Spleen (tissue), 11 donors: ENCODE measurements at regions not wholly inside any gene's neighbourhood (a gene's known extent, or its start where the extent isn't known, plus 50 kb on each side); places are given as distances from the start of the nearest gene placed in this dataset.

ENCODE experiments used
- DNase-seq: peaks from one replicate; pipeline ENCODE4 v3.0.0-alpha.2; 2020
- H3K27ac ChIP-seq, 8 donors: fragments of 200-600 bp; sonication (generic) in 7 of 8; 1 replicate in 4 of 8; 2 replicates in 4 of 8; pipeline versions ENCODE4 v1.5.0 to v1.8.0; 2016 to 2021; ENCODE audit warnings: inconsistent platforms in 4 of 8, mild to moderate bottlenecking in 4 of 8, moderate library complexity in 1 of 8
- H3K27me3 ChIP-seq, 7 donors: fragments of 200-600 bp; sonication (generic) in 6 of 7; replicated peaks in 1 of 7; 1 replicate in 4 of 7; 2 replicates in 3 of 7; pipeline versions ENCODE4 v1.5.0 to v1.8.0; 2016 to 2021; ENCODE audit warnings: inconsistent platforms in 3 of 7, mild to moderate bottlenecking in 1 of 7
- H3K36me3 ChIP-seq, 6 donors: fragments of 200-600 bp; sonication (generic) in 5 of 6; 1 replicate in 4 of 6; 2 replicates in 2 of 6; pipeline versions ENCODE4 v1.5.0 to v1.8.0; 2016 to 2021; ENCODE audit warnings: inconsistent platforms in 2 of 6
- H3K4me1 ChIP-seq, 6 donors: fragments of 200-600 bp; sonication (generic) in 5 of 6; 1 replicate in 3 of 6; 2 replicates in 3 of 6; pipeline versions ENCODE4 v1.5.0 to v1.8.0; 2016 to 2021; ENCODE audit warnings: inconsistent platforms in 3 of 6
- H3K4me3 ChIP-seq, 8 donors: fragments of 200-600 bp; sonication (generic) in 7 of 8; 1 replicate in 4 of 8; 2 replicates in 4 of 8; pipeline versions ENCODE4 v1.5.0 to v1.8.0; 2016 to 2021; ENCODE audit warnings: inconsistent platforms in 4 of 8, mild to moderate bottlenecking in 4 of 8, moderate library complexity in 2 of 8
- H3K9me3 ChIP-seq, 8 donors: fragments of 200-600 bp; sonication (generic) in 7 of 8; 1 replicate in 4 of 8; 2 replicates in 4 of 8; pipeline versions ENCODE4 v1.5.0 to v1.8.0; 2016 to 2021; ENCODE audit warnings: inconsistent platforms in 4 of 8
- POLR2A ChIP-seq, 3 donors: fragments of 450-650 bp; IDR thresholded peaks; one replicate each; pipeline ENCODE4 v1.5.1; 2017; ENCODE audit warnings: antibody characterized with exemption in 3 of 3, mild to moderate bottlenecking in 1 of 3
- POLR2AphosphoS5 ChIP-seq, 3 donors: sonication (generic); formaldehyde crosslinking; IDR thresholded peaks; one replicate each; pipeline ENCODE4 v1.5.1; 2017; ENCODE audit warnings: antibody characterized with exemption in 3 of 3
- WGBS, 5 donors: extraction: QIAGEN DNeasy Blood & Tissue Kit in 3 of 5; methylation state at CpG; one replicate each; pipeline versions ENCODE4 v1.1.5 to v1.1.7; 2013 to 2018; 5-methylcytosine and 5-hydroxymethylcytosine counted together
- intact Hi-C: fragments of 100-400 bp; cut with DNase I; formaldehyde crosslinking; loops from one replicate; pipeline ENCODE4 v1.15.0; 2023; ENCODE audit warnings: low total_unique reads
- TF ChIP-seq, protein P1 (sequence below), 11 experiments: fragments of 200-600 bp in 7 of 11; fragments of 450-650 bp in 4 of 11; sonication (generic) in 4 of 11; IDR thresholded peaks in 8 of 11; conservative IDR thresholded peaks in 3 of 11; 1 replicate in 7 of 11; 2 replicates in 4 of 11; pipeline versions ENCODE4 v1.4.0 to v1.8.0; 2016 to 2021; ENCODE audit warnings: antibody characterized with exemption in 11 of 11, inconsistent platforms in 4 of 11, mild to moderate bottlenecking in 1 of 11
- donor health status: healthy with polysubstance abuse.
- donor health status: DM: no; HTN: no; CAD: no; lungs with moderate emphysema.
- donor health status: DM: no; HTN: no; CAD: no.
- donor health status: Bipolar disorder and iron deficiency.
- donor health status: healthy.
- donor health status: DM: no; HTN: no; CAD: no.
- donor health status: DM: yes; HTN: yes; CAD: no.

DNA sequence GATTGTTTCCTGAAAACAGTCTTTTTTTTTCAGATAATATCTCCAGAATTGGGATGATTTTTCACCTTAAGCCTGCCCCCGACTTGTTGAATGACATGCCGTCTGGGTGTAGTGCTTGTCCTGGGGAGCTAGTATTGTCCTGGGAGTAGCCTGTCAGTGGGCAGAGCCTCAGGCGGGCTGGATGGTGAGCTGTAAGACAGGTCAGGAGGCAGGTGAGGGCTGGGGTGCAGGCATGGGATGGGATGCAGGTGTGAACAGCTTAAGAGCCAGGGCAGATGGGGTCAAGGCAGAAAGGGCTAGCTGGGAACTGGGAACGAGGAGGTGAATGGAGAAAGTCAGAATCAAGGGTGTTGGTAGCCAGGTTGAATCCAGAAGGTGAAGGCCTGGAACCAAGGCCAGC lies 200.2 kb downstream of the CSNK2A3 start:
- TF ChIP-seq, protein P1, sequence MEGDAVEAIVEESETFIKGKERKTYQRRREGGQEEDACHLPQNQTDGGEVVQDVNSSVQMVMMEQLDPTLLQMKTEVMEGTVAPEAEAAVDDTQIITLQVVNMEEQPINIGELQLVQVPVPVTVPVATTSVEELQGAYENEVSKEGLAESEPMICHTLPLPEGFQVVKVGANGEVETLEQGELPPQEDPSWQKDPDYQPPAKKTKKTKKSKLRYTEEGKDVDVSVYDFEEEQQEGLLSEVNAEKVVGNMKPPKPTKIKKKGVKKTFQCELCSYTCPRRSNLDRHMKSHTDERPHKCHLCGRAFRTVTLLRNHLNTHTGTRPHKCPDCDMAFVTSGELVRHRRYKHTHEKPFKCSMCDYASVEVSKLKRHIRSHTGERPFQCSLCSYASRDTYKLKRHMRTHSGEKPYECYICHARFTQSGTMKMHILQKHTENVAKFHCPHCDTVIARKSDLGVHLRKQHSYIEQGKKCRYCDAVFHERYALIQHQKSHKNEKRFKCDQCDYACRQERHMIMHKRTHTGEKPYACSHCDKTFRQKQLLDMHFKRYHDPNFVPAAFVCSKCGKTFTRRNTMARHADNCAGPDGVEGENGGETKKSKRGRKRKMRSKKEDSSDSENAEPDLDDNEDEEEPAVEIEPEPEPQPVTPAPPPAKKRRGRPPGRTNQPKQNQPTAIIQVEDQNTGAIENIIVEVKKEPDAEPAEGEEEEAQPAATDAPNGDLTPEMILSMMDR (IDR thresholded peaks at IDR 0.05 in 8 of 11, conservative IDR thresholded peaks at IDR 0.05 in 3 of 11), result no peak
- TF ChIP-seq POLR2A (IDR thresholded peaks at IDR 0.05) (no peak), POLR2AphosphoS5 (IDR thresholded peaks at IDR 0.05) (no peak)
- Histone ChIP-seq H3K4me1 (peaks cover 0 to 35% (median 9%) of the 10 kb centered on the region in 6 donors), H3K27me3 (peaks cover 0 to 11% (median 0%) of the 10 kb centered on the region in 7 donors), H3K36me3 (no peaks in the 10 kb centered on the region), H3K4me3 (no peak overlapping the region), H3K9me3 (no peaks in the 10 kb centered on the region), H3K27ac (no peak overlapping the region)
- intact Hi-C loops, result no loop called here
- WGBS, 5 donors, result 85 to 98% (median 88%) methylated on average over 4 of the region's 4 CpGs
- DNase-seq, result no peak

DNA sequence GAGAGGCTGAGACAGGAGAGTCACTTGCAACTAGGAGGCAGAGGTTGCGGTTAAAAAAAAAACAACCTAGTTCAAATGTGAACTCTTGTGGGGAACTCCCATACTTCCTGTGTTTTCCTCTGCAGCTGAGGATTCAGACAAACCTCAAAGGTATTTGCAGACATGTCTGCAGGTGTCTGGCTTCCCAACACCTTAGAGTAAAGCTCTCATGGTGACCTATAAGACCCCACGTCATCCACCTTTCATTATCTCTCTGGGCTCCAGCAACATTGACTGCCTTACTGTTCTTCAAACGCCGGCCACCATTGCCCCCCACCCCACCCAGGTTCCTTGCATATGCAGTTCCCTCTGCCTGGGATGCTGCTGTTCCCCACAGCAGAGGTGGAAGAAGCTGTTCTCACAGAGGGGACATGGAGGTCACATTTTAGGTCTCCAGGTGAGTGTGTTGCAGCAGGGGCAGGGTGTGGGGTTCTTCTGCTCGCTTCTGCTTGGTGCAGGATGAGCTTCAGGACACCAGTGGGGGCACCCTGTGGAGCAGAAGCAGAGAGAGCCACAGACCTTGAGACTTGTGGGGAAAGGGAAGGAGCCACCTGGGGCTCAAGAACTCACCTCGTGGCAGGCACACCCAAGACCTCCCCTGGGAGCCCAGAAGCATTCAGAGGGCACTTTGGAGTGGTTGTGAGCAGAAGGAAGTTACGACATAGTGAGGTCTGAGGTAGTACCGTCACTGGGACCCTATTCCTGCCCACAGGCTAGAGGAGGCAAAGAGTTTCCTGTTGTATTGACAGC lies 203.2 kb downstream of the CSNK2A3 start:
- TF ChIP-seq POLR2AphosphoS5 (IDR thresholded peaks at IDR 0.05) (no peak), POLR2A (IDR thresholded peaks at IDR 0.05) (no peak)
- TF ChIP-seq, protein P1 (IDR thresholded peaks at IDR 0.05 in 8 of 11, conservative IDR thresholded peaks at IDR 0.05 in 3 of 11), result no peak
- H3K9me3 ChIP-seq, result no peaks in the 10 kb centered on the region
- no peak for DNase-seq
- WGBS, 5 donors, result 48 to 66% (median 56%) methylated on average over 8 of the region's 8 CpGs
- intact Hi-C loops, result no loop called here
- peak overlapping the region in 1 of 8 donors; percentile 35 for H3K4me3 ChIP-seq
- peaks cover 0 to 29% (median 6%) of the 10 kb centered on the region in 6 donors for H3K4me1 ChIP-seq
- no peaks in the 10 kb centered on the region for H3K36me3 ChIP-seq
- no peaks in the 10 kb centered on the region for H3K27me3 ChIP-seq
- H3K27ac ChIP-seq, result no peak overlapping the region

DNA sequence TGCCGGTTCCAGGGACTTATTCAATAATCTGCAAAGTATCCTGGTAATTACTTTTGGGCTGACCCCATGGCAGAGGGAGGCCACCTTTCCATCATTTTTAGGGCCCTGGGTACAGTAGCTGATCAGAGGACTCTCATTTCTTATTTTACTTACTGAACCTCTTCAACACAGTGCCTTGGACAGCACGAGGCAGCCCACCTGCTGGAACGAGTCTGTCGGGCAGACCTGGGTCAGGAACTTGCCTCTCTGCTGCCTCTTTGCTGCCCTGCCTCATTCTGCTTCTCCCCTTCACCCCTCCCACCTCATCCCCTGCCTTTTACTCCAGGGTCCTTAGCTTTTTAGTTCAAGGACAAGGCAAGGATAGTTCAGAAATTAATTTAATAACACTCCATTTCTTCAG lies 204.5 kb downstream of the CSNK2A3 start:
- TF ChIP-seq POLR2AphosphoS5 (IDR thresholded peaks at IDR 0.05) (no peak), POLR2A (IDR thresholded peaks at IDR 0.05) (no peak)
- TF ChIP-seq, protein P1 (IDR thresholded peaks at IDR 0.05 in 8 of 11, conservative IDR thresholded peaks at IDR 0.05 in 3 of 11), result no peak
- H3K9me3 ChIP-seq, result no peaks in the 10 kb centered on the region
- 51 to 69% (median 64%) methylated on average over 4 of the region's 4 CpGs for WGBS, 5 donors
- DNase-seq, result no peak
- peaks cover 0 to 29% (median 6%) of the 10 kb centered on the region in 6 donors for H3K4me1 ChIP-seq
- no peak overlapping the region for H3K4me3 ChIP-seq
- no peaks in the 10 kb centered on the region for H3K36me3 ChIP-seq
- peak overlapping the region in 2 of 8 donors; percentile 10 to 29 for H3K27ac ChIP-seq
- intact Hi-C loops, result no loop called here
- H3K27me3 ChIP-seq, result no peaks in the 10 kb centered on the region

DNA sequence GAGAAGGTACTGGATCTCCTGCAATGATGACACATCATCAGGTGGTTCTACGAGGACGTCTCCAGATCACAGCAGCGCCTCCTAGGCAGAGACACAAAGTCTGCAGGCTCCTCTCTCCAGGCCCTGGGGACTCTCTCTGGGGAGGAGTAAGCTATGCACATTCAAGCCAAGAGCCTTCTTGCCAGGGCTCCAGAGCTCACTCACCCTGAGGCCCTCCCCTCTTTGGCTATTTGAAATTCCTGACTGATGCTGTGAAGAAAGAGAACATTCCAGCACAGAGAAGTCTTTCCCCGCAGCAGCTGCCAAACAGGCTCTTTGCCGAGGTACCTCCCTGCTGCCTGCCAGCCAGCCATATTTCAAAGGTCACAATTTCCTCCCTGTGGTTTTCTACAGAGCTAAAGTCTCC lies 204.9 kb downstream of the CSNK2A3 start:
- Histone ChIP-seq H3K27me3 (no peaks in the 10 kb centered on the region), H3K4me1 (peaks cover 0 to 29% (median 6%) of the 10 kb centered on the region in 6 donors), H3K27ac (peak overlapping the region in 2 of 8 donors; percentile 27 to 29), H3K4me3 (no peak overlapping the region), H3K36me3 (no peaks in the 10 kb centered on the region), H3K9me3 (no peaks in the 10 kb centered on the region)
- no peak for DNase-seq
- no peak for TF ChIP-seq POLR2AphosphoS5 (IDR thresholded peaks at IDR 0.05)
- TF ChIP-seq, protein P1 (IDR thresholded peaks at IDR 0.05 in 8 of 11, conservative IDR thresholded peaks at IDR 0.05 in 3 of 11), result peak in 2 of 11 experiments; percentile 30 to 31
- 24 to 56% (median 37%) methylated on average over 2 to 5 of the region's 5 CpGs for WGBS, 5 donors
- intact Hi-C loops, result no loop called here
